GM12878 (cell line): ENCODE measurements at regions not wholly inside any gene's neighbourhood (a gene's known extent, or its start where the extent isn't known, plus 50 kb on each side); places are given as distances from the start of the nearest gene placed in this dataset.

Experiments
- ATAC-seq: fragments of 200-7000 bp; cut with Tn5 transposase; 3 replicates; pipeline ENCODE4 v1.9.1; 2020; ENCODE audit warnings: mild to moderate bottlenecking, moderate library complexity
- BruUV-seq: library from RNA; stranded (reverse); fragments of 400-500 nt; replicated peaks from 2 replicates; lab custom pipeline; 2021; lab: Mats Ljungman, UMichigan
- CTCF ChIA-PET: fragments of 300-600 bp; sonication (Branson Sonifier 250); formaldehyde crosslinking; extraction: SDS; loops from one replicate; lab custom pipeline; 2021; ENCODE audit warnings: inconsistent platforms; lab: Yijun Ruan, JAX
- POLR2A ChIA-PET: fragments of 350-600 bp; formaldehyde crosslinking; extraction: SDS; loops from one replicate; lab custom pipeline; 2021; ENCODE audit warnings: inconsistent platforms; lab: Charles Lee
- RAD21 ChIA-PET: fragments of 300-600 bp; sonication (Branson Sonifier 250); formaldehyde crosslinking; loops from one replicate; lab custom pipeline; 2023; ENCODE audit warnings: antibody characterized with exemption; ENCODE audit not compliant: unreplicated experiment; lab: Charles Lee
- SMC1A ChIA-PET: fragments of 300-600 bp; sonication (Branson Sonifier 250); formaldehyde crosslinking; loops from one replicate; lab custom pipeline; 2023; ENCODE audit not compliant: unreplicated experiment, uncharacterized antibody; lab: Charles Lee
- DNase-seq: peaks from one replicate; pipeline ENCODE4 v3.0.0-alpha.2; 2011; ENCODE audit warnings: low read depth, low spot score
- FAIRE-seq: peaks from 3 replicates; lab custom pipeline; 2011; peaks lifted over from hg19 to GRCh38; lab: Jason Lieb, UNC
- H2AFZ ChIP-seq: 2 replicates; pipeline ENCODE4 v1.6.0; 2011; ENCODE audit warnings: low read depth, low read length, control low read depth; ENCODE audit not compliant: control insufficient read depth
- H3K27ac ChIP-seq: 2 replicates; pipeline ENCODE4 v1.5.1; 2011; ENCODE audit warnings: control low read depth; ENCODE audit not compliant: control insufficient read depth, insufficient read depth
- H3K27me3 ChIP-seq, 2 experiments: replicated peaks in 1 of 2; 2 replicates each; pipeline versions ENCODE4 v1.6.0 to v1.6.1; 2011; ENCODE audit warnings: low read length in 1 of 2; ENCODE audit not compliant: control insufficient read depth in 2 of 2, insufficient read depth in 2 of 2
- H3K36me3 ChIP-seq, 2 experiments: 2 replicates each; pipeline ENCODE4 v1.5.1; 2011; ENCODE audit warnings: low read length in 1 of 2; ENCODE audit not compliant: control insufficient read depth in 2 of 2, insufficient read depth in 2 of 2
- H3K4me1 ChIP-seq: 2 replicates; pipeline ENCODE4 v1.6.1; 2011; ENCODE audit warnings: mild to moderate bottlenecking, low read length, moderate library complexity, mixed read lengths; ENCODE audit not compliant: control insufficient read depth, insufficient read depth
- H3K4me2 ChIP-seq: 2 replicates; pipeline ENCODE4 v1.6.0; 2011; ENCODE audit warnings: control low read depth; ENCODE audit not compliant: control insufficient read depth, insufficient read depth
- H3K4me3 ChIP-seq: fragments of 200-600 bp; sonication (generic); 2 replicates; pipeline ENCODE4 v1.5.1; 2016
- H3K79me2 ChIP-seq: 2 replicates; pipeline ENCODE4 v1.6.0; 2011; ENCODE audit warnings: low read length; ENCODE audit not compliant: control insufficient read depth, insufficient read depth
- H3K9ac ChIP-seq: 2 replicates; pipeline ENCODE4 v1.8.0; 2011; ENCODE audit warnings: low read length, control low read depth, mixed read lengths; ENCODE audit not compliant: control insufficient read depth, insufficient read depth
- H3K9me3 ChIP-seq: replicated peaks from 3 replicates; pipeline ENCODE4 v1.5.1; 2011; ENCODE audit warnings: mild to moderate bottlenecking, low read length; ENCODE audit not compliant: control insufficient read depth, insufficient read depth
- H4K20me1 ChIP-seq: 2 replicates; pipeline ENCODE4 v1.6.0; 2011; ENCODE audit not compliant: control insufficient read depth, insufficient read depth
- BACH1 ChIP-seq: fragments of 450-650 bp; IDR thresholded peaks from 2 replicates; pipeline ENCODE4 v1.6.1; 2017; ENCODE audit warnings: mild to moderate bottlenecking, borderline replicate concordance
- BRCA1 ChIP-seq: IDR thresholded peaks from 2 replicates; pipeline ENCODE4 v1.6.1; 2011; ENCODE audit warnings: low read depth, low read length, improper control_type of control experiment
- E2F8 ChIP-seq: fragments of 450-650 bp; IDR thresholded peaks from 2 replicates; pipeline ENCODE4 v1.6.1; 2018; ENCODE audit warnings: mild to moderate bottlenecking, low read depth, moderate library complexity; ENCODE audit not compliant: partially characterized antibody
- ESRRA ChIP-seq: IDR thresholded peaks from 2 replicates; pipeline ENCODE4 v1.6.1; 2012; ENCODE audit warnings: mild to moderate bottlenecking, low read length, improper control_type of control experiment
- NFXL1 ChIP-seq: fragments of 450-650 bp; IDR thresholded peaks from 2 replicates; pipeline ENCODE4 v1.6.1; 2017; ENCODE audit warnings: antibody characterized with exemption, mild to moderate bottlenecking, borderline replicate concordance
- NRF1 ChIP-seq: conservative IDR thresholded peaks from 2 replicates; pipeline ENCODE4 v1.6.1; 2011; ENCODE audit warnings: mild to moderate bottlenecking, low read depth, low read length, improper control_type of control experiment
- PAX5 ChIP-seq: IDR thresholded peaks from 2 replicates; pipeline ENCODE4 v1.6.1; 2011; ENCODE audit warnings: low read depth, low read length, borderline replicate concordance
- PAX8 ChIP-seq: fragments of 450-650 bp; IDR thresholded peaks from 2 replicates; pipeline ENCODE4 v1.6.1; 2017; ENCODE audit warnings: mild to moderate bottlenecking, moderate library complexity
- POLR2AphosphoS2 ChIP-seq: IDR thresholded peaks from 2 replicates; pipeline ENCODE4 v1.6.1; 2011; ENCODE audit warnings: low read depth, mild to moderate bottlenecking, low read length, improper control_type of control experiment, moderate library complexity
- RBBP5 ChIP-seq: fragments of 200-600 bp; sonication (generic); conservative IDR thresholded peaks from 2 replicates; pipeline ENCODE4 v1.6.1; 2016
- STAT3 ChIP-seq: IDR thresholded peaks from 2 replicates; pipeline ENCODE4 v1.6.1; 2011; ENCODE audit warnings: low read depth, low read length, improper control_type of control experiment
- TBL1XR1 ChIP-seq: IDR thresholded peaks from 2 replicates; pipeline ENCODE4 v1.6.1; 2012; ENCODE audit warnings: low read depth, low read length, improper control_type of control experiment
- TCF3 ChIP-seq: IDR thresholded peaks from 2 replicates; pipeline ENCODE4 v1.6.1; 2012; ENCODE audit warnings: low read depth, mild to moderate bottlenecking, low read length, borderline replicate concordance; ENCODE audit not compliant: insufficient read depth
- WGBS: methylation state at CpG from one replicate; pipeline ENCODE4 v1.1.6; 2016; ENCODE audit warnings: low lambda C conversion rate; ENCODE audit not compliant: insufficient replicate concordance, insufficient coverage; ENCODE audit errors: missing lambda C conversion rate; 5-methylcytosine and 5-hydroxymethylcytosine counted together
- in situ Hi-C: fragments of 300-500 bp; cut with MboI; formaldehyde crosslinking; loops from 9 replicates; pipeline ENCODE4 v1.14.3; 2018; ENCODE audit warnings: mixed read lengths
- intact Hi-C: fragments of 100-400 bp; cut with micrococcal nuclease; formaldehyde crosslinking; loops from one replicate; pipeline ENCODE4 v1.14.2; 2022; ENCODE audit not compliant: unreplicated experiment
- TF ChIP-seq, protein P1 (sequence below): fragments of 450-650 bp; IDR thresholded peaks from 2 replicates; pipeline ENCODE4 v1.6.1; 2017; ENCODE audit warnings: mild to moderate bottlenecking, moderate library complexity

- TF ChIP-seq PAX5 (no peak), PAX8 (no peak), BACH1 (no peak), RBBP5 (no peak), NRF1 (no peak), BRCA1 (no peak), TBL1XR1 (no peak)
- TF ChIP-seq, all 136 proteins: peak for 0
These were observed 118.3 kb downstream of the TMA16 start (continued) for GRCh38 chr4:163612762-163613161.

DNA sequence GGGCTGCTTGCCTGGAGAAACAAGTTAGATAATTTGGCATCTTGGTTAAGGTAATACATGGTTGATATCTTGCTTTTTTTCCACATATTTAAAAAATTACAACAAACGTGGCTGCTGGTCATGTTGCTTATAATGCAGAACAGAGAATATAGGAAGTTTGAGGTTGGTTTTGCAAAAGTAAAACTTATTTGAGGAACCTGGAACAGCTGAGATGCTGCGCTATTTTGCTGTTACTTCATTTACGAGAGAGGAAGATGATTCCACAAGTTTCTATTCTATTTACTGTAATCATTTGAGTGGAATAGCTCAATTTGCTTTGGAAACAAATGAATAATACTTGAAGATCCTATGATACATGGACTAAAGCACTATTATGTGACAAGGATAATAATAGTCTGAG lies 118.9 kb downstream of the TMA16 start:
- no peak for TF ChIP-seq E2F8
- no peak for TF ChIP-seq STAT3
- TF ChIP-seq TCF3 = no peak
- TF ChIP-seq POLR2AphosphoS2 = no peak
- TF ChIP-seq NFXL1 = no peak
- TF ChIP-seq ESRRA = no peak
- TF ChIP-seq, protein P1, sequence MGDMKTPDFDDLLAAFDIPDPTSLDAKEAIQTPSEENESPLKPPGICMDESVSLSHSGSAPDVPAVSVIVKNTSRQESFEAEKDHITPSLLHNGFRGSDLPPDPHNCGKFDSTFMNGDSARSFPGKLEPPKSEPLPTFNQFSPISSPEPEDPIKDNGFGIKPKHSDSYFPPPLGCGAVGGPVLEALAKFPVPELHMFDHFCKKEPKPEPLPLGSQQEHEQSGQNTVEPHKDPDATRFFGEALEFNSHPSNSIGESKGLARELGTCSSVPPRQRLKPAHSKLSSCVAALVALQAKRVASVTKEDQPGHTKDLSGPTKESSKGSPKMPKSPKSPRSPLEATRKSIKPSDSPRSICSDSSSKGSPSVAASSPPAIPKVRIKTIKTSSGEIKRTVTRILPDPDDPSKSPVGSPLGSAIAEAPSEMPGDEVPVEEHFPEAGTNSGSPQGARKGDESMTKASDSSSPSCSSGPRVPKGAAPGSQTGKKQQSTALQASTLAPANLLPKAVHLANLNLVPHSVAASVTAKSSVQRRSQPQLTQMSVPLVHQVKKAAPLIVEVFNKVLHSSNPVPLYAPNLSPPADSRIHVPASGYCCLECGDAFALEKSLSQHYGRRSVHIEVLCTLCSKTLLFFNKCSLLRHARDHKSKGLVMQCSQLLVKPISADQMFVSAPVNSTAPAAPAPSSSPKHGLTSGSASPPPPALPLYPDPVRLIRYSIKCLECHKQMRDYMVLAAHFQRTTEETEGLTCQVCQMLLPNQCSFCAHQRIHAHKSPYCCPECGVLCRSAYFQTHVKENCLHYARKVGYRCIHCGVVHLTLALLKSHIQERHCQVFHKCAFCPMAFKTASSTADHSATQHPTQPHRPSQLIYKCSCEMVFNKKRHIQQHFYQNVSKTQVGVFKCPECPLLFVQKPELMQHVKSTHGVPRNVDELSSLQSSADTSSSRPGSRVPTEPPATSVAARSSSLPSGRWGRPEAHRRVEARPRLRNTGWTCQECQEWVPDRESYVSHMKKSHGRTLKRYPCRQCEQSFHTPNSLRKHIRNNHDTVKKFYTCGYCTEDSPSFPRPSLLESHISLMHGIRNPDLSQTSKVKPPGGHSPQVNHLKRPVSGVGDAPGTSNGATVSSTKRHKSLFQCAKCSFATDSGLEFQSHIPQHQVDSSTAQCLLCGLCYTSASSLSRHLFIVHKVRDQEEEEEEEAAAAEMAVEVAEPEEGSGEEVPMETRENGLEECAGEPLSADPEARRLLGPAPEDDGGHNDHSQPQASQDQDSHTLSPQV = no peak
- ChIA-PET CTCF (interaction anchor here (1.0 to 1.6 kb wide), 4 partner anchors 11 to 61 kb away, joined by 3 read pairs; no protein-coding TSS in a partner anchor), RAD21 (interaction anchor here (0.9 to 3.7 kb wide), 2 partner anchors 50 to 132 kb away, joined by 4 to 26 read pairs; no protein-coding TSS in a partner anchor), SMC1A (interaction anchor here (0.6 to 6.5 kb wide), 6 partner anchors 11 to 50 kb away, joined by 3 to 52 read pairs (median 10); no protein-coding TSS in a partner anchor), POLR2A (interaction anchor here (1.1 kb wide), 1 partner anchor 9 kb away, joined by 3 read pairs; no protein-coding TSS in a partner anchor)
- H3K9me3 ChIP-seq = no peaks in the 10 kb centered on the region; the same call in 2 of the 3 replicates
- ATAC-seq (no peak), FAIRE-seq (no peak), DNase-seq (no peak)
- 40% methylated on average over 3 of the region's 3 CpGs for WGBS
- no peaks in the 10 kb centered on the region for H4K20me1 ChIP-seq
- peak overlapping the region; percentile 11; the same call in 1 of the 2 replicates for H3K4me2 ChIP-seq
- no TSS peak for BruUV-seq
- intact Hi-C loops (no loop called here), in situ Hi-C loops (no loop called here)
- no peak overlapping the region for H3K9ac ChIP-seq
- no peaks in the 10 kb centered on the region for H3K27me3 ChIP-seq
- H3K36me3 ChIP-seq = no peaks in the 10 kb centered on the region
- no peak overlapping the region for H2AFZ ChIP-seq
- H3K4me1 ChIP-seq = peaks cover 16% of the 10 kb centered on the region
- no peaks in the 10 kb centered on the region for H3K79me2 ChIP-seq
- no peak overlapping the region for H3K4me3 ChIP-seq
- H3K27ac ChIP-seq = no peak overlapping the region
